ENCODE measurements at regions not wholly inside any gene's neighbourhood (a gene's known extent, or its start where the extent isn't known, plus 50 kb on each side); places are given as distances from the start of the nearest gene placed in this dataset.

GRCh38 chr4:96262057-96262456 lies 422.2 kb downstream of the PDHA2 start:
- TF ChIP-seq POLR2A (IDR thresholded peaks at IDR 0.05) (no peak), POLR2AphosphoS5 (IDR thresholded peaks at IDR 0.05) (no peak), EP300 (IDR thresholded peaks at IDR 0.05; ENCODE audit: low read depth) (no peak), CTCF (IDR thresholded peaks at IDR 0.05) (no peak)
- no peaks in the 10 kb centered on the region for H3K36me3 ChIP-seq
- in situ Hi-C loops (cut with MboI; ENCODE audit: low pct_ligation_motif_present in 1 of 4, low pct_unique_long_range_greater_than_20kb in 1 of 4, low sequenced_read_pairs in 3 of 4) (no loop called here), intact Hi-C loops (cut with DNase I; ENCODE audit: low total_unique reads) (no loop called here)
- no peaks in the 10 kb centered on the region for H3K9me3 ChIP-seq
- no peak for DNase-seq
- H3K4me3 ChIP-seq: no peak overlapping the region
- no peaks in the 10 kb centered on the region for H3K4me1 ChIP-seq
- H3K27ac ChIP-seq: no peak overlapping the region
- 77 to 86% methylated on average over 5 of the region's 5 CpGs for WGBS, 2 donors (ENCODE audit: low coverage in 1 of 2)
- H3K27me3 ChIP-seq: no peaks in the 10 kb centered on the region

DNA sequence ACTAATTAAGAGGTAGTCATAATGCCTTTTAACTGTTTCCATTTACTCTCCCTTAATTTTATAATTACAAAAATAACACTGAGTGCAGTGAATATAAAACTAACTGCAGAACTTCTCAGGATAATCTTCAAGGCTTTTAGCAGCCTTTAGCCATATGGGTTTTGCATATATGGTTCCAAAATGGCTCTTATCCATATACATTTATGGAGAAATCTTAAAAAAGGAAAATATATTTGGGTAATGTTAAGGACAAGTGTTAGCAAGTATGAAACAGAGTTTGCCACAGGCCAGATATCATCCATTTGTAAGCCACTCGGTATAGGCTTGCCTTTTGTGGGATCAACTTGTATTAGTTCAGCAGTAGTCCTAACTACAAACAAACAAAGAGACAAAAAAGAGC lies 423.4 kb downstream of the PDHA2 start:
- Histone ChIP-seq H3K36me3 (no peaks in the 10 kb centered on the region), H3K27ac (no peak overlapping the region), H3K27me3 (no peaks in the 10 kb centered on the region), H3K4me3 (no peak overlapping the region), H3K4me1 (no peaks in the 10 kb centered on the region), H3K9me3 (no peaks in the 10 kb centered on the region)
- 61 to 70% methylated on average over 1 of the region's 1 CpG for WGBS, 2 donors (ENCODE audit: low coverage in 1 of 2)
- in situ Hi-C loops (cut with MboI; ENCODE audit: low pct_ligation_motif_present in 1 of 4, low pct_unique_long_range_greater_than_20kb in 1 of 4, low sequenced_read_pairs in 3 of 4) (no loop called here), intact Hi-C loops (cut with DNase I; ENCODE audit: low total_unique reads) (no loop called here)
- DNase-seq: no peak
- TF ChIP-seq CTCF (IDR thresholded peaks at IDR 0.05): no peak

- no peak for TF ChIP-seq POLR2A (IDR thresholded peaks at IDR 0.05)
- TF ChIP-seq POLR2AphosphoS5 (IDR thresholded peaks at IDR 0.05): no peak
- no peak for TF ChIP-seq EP300 (IDR thresholded peaks at IDR 0.05; ENCODE audit: low read depth)
- TF ChIP-seq CTCF (IDR thresholded peaks at IDR 0.05): no peak
- 82 to 92% methylated on average over 2 of the region's 2 CpGs for WGBS, 2 donors (ENCODE audit: low coverage in 1 of 2)
- H3K27ac ChIP-seq: no peak overlapping the region
- no peaks in the 10 kb centered on the region for H3K9me3 ChIP-seq
- no peaks in the 10 kb centered on the region for H3K36me3 ChIP-seq
- intact Hi-C loops (cut with DNase I; ENCODE audit: low total_unique reads) (no loop called here), in situ Hi-C loops (cut with MboI; ENCODE audit: low pct_ligation_motif_present in 1 of 4, low pct_unique_long_range_greater_than_20kb in 1 of 4, low sequenced_read_pairs in 3 of 4) (no loop called here)
- DNase-seq: no peak
- H3K27me3 ChIP-seq: no peaks in the 10 kb centered on the region
- no peaks in the 10 kb centered on the region for H3K4me1 ChIP-seq
- H3K4me3 ChIP-seq: no peak overlapping the region
Measured at GRCh38 chr4:96264941-96265463, 425.1 kb downstream of the PDHA2 start.

- Histone ChIP-seq H3K4me1 (no peaks in the 10 kb centered on the region), H3K27me3 (no peaks in the 10 kb centered on the region), H3K27ac (no peak overlapping the region), H3K4me3 (no peak overlapping the region), H3K9me3 (no peaks in the 10 kb centered on the region), H3K36me3 (no peaks in the 10 kb centered on the region)
- no peak for DNase-seq
- TF ChIP-seq CTCF (IDR thresholded peaks at IDR 0.05) (no peak), POLR2A (IDR thresholded peaks at IDR 0.05) (no peak), EP300 (IDR thresholded peaks at IDR 0.05; ENCODE audit: low read depth) (no peak)
- in situ Hi-C loops (cut with MboI; ENCODE audit: low pct_ligation_motif_present in 1 of 4, low pct_unique_long_range_greater_than_20kb in 1 of 4, low sequenced_read_pairs in 3 of 4): no loop called here
- 57 to 69% methylated on average over 3 to 5 of the region's 5 CpGs for WGBS, 2 donors (ENCODE audit: low coverage in 1 of 2)
- intact Hi-C loops (cut with DNase I; ENCODE audit: low total_unique reads): no loop called here
Measured at GRCh38 chr4:96293806-96294205, 453.9 kb downstream of the PDHA2 start.

Measured in transverse colon (tissue), 4 donors.